Amygdala (tissue), 56 donors: ENCODE measurements at regions not wholly inside any gene's neighbourhood (a gene's known extent, or its start where the extent isn't known, plus 50 kb on each side); places are given as distances from the start of the nearest gene placed in this dataset.

Source experiments
- DNase-seq, 56 donors: peaks; one replicate each; lab custom pipeline; 2025; lab: John Stamatoyannopoulos, UW

GRCh38 chr7:46746695-46747687, 825.9 kb upstream of the IGFBP3 start:
- no peak for DNase-seq

- no peak for DNase-seq
Observed at GRCh38 chr7:46745707-46746090, 824.6 kb upstream of the IGFBP3 start.

GRCh38 chr7:46744957-46745706, 824.1 kb upstream of the IGFBP3 start:
- no peak for DNase-seq

GRCh38 chr7:46742601-46743000, 821.5 kb upstream of the IGFBP3 start:
- no peak for DNase-seq

- no peak for DNase-seq
Observed at GRCh38 chr7:46741938-46742540, 821.0 kb upstream of the IGFBP3 start.

GRCh38 chr7:46741181-46741580, 820.1 kb upstream of the IGFBP3 start:
- no peak for DNase-seq

- DNase-seq = no peak
Observed at GRCh38 chr7:46739518-46740234, 818.6 kb upstream of the IGFBP3 start.

GRCh38 chr7:46738796-46739195, 817.7 kb upstream of the IGFBP3 start:
- DNase-seq = no peak

GRCh38 chr7:46738165-46738564, 817.1 kb upstream of the IGFBP3 start:
- DNase-seq = no peak

- DNase-seq = no peak
Observed at GRCh38 chr7:46725838-46726237, 804.8 kb upstream of the IGFBP3 start.

GRCh38 chr7:46725136-46725535, 804.1 kb upstream of the IGFBP3 start:
- no peak for DNase-seq

- DNase-seq = no peak
Observed at GRCh38 chr7:46723742-46724141, 802.7 kb upstream of the IGFBP3 start.

- DNase-seq = no peak
Observed at GRCh38 chr7:46723003-46723402, 801.9 kb upstream of the IGFBP3 start.

GRCh38 chr7:46720761-46721160, 799.7 kb upstream of the IGFBP3 start:
- DNase-seq = no peak

GRCh38 chr7:46719616-46720015, 798.5 kb upstream of the IGFBP3 start:
- no peak for DNase-seq

GRCh38 chr7:46716926-46717325, 795.9 kb upstream of the IGFBP3 start:
- no peak for DNase-seq

- DNase-seq = no peak
Observed at GRCh38 chr7:46715579-46715978, 794.5 kb upstream of the IGFBP3 start.

- no peak for DNase-seq
Observed at GRCh38 chr7:46714904-46715303, 793.8 kb upstream of the IGFBP3 start.

- no peak for DNase-seq
Observed at GRCh38 chr7:46713868-46714596, 793.0 kb upstream of the IGFBP3 start.

GRCh38 chr7:46710927-46711326, 789.9 kb upstream of the IGFBP3 start:
- DNase-seq = no peak
